ENCODE measurements at regions not wholly inside any gene's neighbourhood (a gene's known extent, or its start where the extent isn't known, plus 50 kb on each side); places are given as distances from the start of the nearest gene placed in this dataset.
"Not testable (repeated sequence)": the region's sequence is repeated elsewhere in the genome, so short reads cannot be mapped to it uniquely, and the experiment has no call there.

GRCh38 chr2:147164563-147164962, 680.3 kb upstream of the ACVR2A start:
- DNase-seq (ENCODE audit: low read depth) = no peak
- TF ChIP-seq CTCF (IDR thresholded peaks at IDR 0.05; ENCODE audit: low read depth, low read length, missing control alignments) = no peak
- H3K4me3 ChIP-seq (ENCODE audit: low read depth, low read length) = no peak overlapping the region

- TF ChIP-seq CTCF (IDR thresholded peaks at IDR 0.05; ENCODE audit: low read depth, low read length, missing control alignments) = no peak
- no peak for DNase-seq (ENCODE audit: low read depth)
- no peak overlapping the region for H3K4me3 ChIP-seq (ENCODE audit: low read depth, low read length)
These were observed 683.1 kb upstream of the ACVR2A start for GRCh38 chr2:147161746-147162145.

GRCh38 chr2:147156970-147157369, 687.9 kb upstream of the ACVR2A start:
- DNase-seq (ENCODE audit: low read depth) = no peak
- no peak overlapping the region for H3K4me3 ChIP-seq (ENCODE audit: low read depth, low read length)
- TF ChIP-seq CTCF (IDR thresholded peaks at IDR 0.05; ENCODE audit: low read depth, low read length, missing control alignments) = no peak

GRCh38 chr2:147150241-147150635, 694.6 kb upstream of the ACVR2A start:
- TF ChIP-seq CTCF (IDR thresholded peaks at IDR 0.05; ENCODE audit: low read depth, low read length, missing control alignments) = no peak
- no peak overlapping the region for H3K4me3 ChIP-seq (ENCODE audit: low read depth, low read length)
- DNase-seq (ENCODE audit: low read depth) = no peak

GRCh38 chr2:147149575-147150240, 695.1 kb upstream of the ACVR2A start:
- DNase-seq (ENCODE audit: low read depth) = no peak
- no peak for TF ChIP-seq CTCF (IDR thresholded peaks at IDR 0.05; ENCODE audit: low read depth, low read length, missing control alignments)
- H3K4me3 ChIP-seq (ENCODE audit: low read depth, low read length) = no peak overlapping the region

GRCh38 chr2:147147802-147148201, 697.0 kb upstream of the ACVR2A start:
- H3K4me3 ChIP-seq (ENCODE audit: low read depth, low read length) = no peak overlapping the region
- TF ChIP-seq CTCF (IDR thresholded peaks at IDR 0.05; ENCODE audit: low read depth, low read length, missing control alignments) = no peak

GRCh38 chr2:147141930-147142329, 702.9 kb upstream of the ACVR2A start:
- H3K4me3 ChIP-seq (ENCODE audit: low read depth, low read length) = no peak overlapping the region
- TF ChIP-seq CTCF (IDR thresholded peaks at IDR 0.05; ENCODE audit: low read depth, low read length, missing control alignments) = no peak
- DNase-seq (ENCODE audit: low read depth) = no peak

More at GRCh38 chr2:147147802-147148201, 697.0 kb upstream of the ACVR2A start:
- no peak for DNase-seq (ENCODE audit: low read depth)

- not testable (repeated sequence) for DNase-seq (ENCODE audit: low read depth); H3K4me3 ChIP-seq (ENCODE audit: low read depth, low read length)
These were observed 705.1 kb upstream of the ACVR2A start for GRCh38 chr2:147139732-147140131.

All from GM12864 (cell line).